Glutamatergic neuron (in vitro differentiated cells): ENCODE measurements at regions not wholly inside any gene's neighbourhood (a gene's known extent, or its start where the extent isn't known, plus 50 kb on each side); places are given as distances from the start of the nearest gene placed in this dataset.
"Not testable (repeated sequence)": the region's sequence is repeated elsewhere in the genome, so short reads cannot be mapped to it uniquely, and the experiment has no call there.

Source experiments
- DNase-seq: peaks from one replicate; pipeline ENCODE4 v3.0.0; 2022
- H3K27ac Mint-ChIP-seq: one replicate; pipeline ENCODE4 v1.8.0; 2020; ENCODE audit warnings: mild to moderate bottlenecking, mixed read lengths, inconsistent platforms; ENCODE audit not compliant: unreplicated experiment
- H3K27me3 Mint-ChIP-seq: one replicate; pipeline ENCODE4 v1.8.0; 2020; ENCODE audit warnings: mild to moderate bottlenecking, moderate library complexity, mixed read lengths, inconsistent platforms; ENCODE audit not compliant: unreplicated experiment
- H3K36me3 Mint-ChIP-seq: one replicate; pipeline ENCODE4 v1.8.0; 2020; ENCODE audit warnings: mild to moderate bottlenecking, mixed read lengths, inconsistent platforms; ENCODE audit not compliant: unreplicated experiment
- H3K4me1 Mint-ChIP-seq: one replicate; pipeline ENCODE4 v1.8.0; 2020; ENCODE audit warnings: mild to moderate bottlenecking, low read depth, mixed read lengths, inconsistent platforms; ENCODE audit not compliant: unreplicated experiment
- H3K4me3 Mint-ChIP-seq: one replicate; pipeline ENCODE4 v1.8.0; 2020; ENCODE audit warnings: mild to moderate bottlenecking, mixed read lengths, inconsistent platforms; ENCODE audit not compliant: unreplicated experiment
- H3K9me3 Mint-ChIP-seq: one replicate; pipeline ENCODE4 v1.8.0; 2020; ENCODE audit warnings: mild to moderate bottlenecking, moderate library complexity, mixed read lengths, inconsistent platforms; ENCODE audit not compliant: unreplicated experiment
- CTCF ChIP-seq: fragments of 200-600 bp; sonication (generic); IDR thresholded peaks from one replicate; pipeline ENCODE4 v1.5.0; 2021; ENCODE audit not compliant: partially characterized antibody, unreplicated experiment

- no peak for TF ChIP-seq CTCF
- Mint-ChIP-seq H3K9me3 (no peaks in the 10 kb centered on the region), H3K4me3 (no peak overlapping the region), H3K36me3 (no peaks in the 10 kb centered on the region), H3K4me1 (no peaks in the 10 kb centered on the region), H3K27ac (no peak overlapping the region), H3K27me3 (peaks cover 2% of the 10 kb centered on the region)
- DNase-seq = no peak
Measured at GRCh38 chr9:135408476-135409254, 70.9 kb upstream of the PPP1R26 start.

- no peak overlapping the region for H3K4me3 Mint-ChIP-seq
- no peak for DNase-seq
- no peaks in the 10 kb centered on the region for H3K9me3 Mint-ChIP-seq
- no peaks in the 10 kb centered on the region for H3K36me3 Mint-ChIP-seq
- no peak overlapping the region for H3K27ac Mint-ChIP-seq
- TF ChIP-seq CTCF = no peak
- H3K27me3 Mint-ChIP-seq = peaks cover 2% of the 10 kb centered on the region
- H3K4me1 Mint-ChIP-seq = no peaks in the 10 kb centered on the region
Measured at GRCh38 chr9:135409286-135410200, 70.0 kb upstream of the PPP1R26 start.

DNA sequence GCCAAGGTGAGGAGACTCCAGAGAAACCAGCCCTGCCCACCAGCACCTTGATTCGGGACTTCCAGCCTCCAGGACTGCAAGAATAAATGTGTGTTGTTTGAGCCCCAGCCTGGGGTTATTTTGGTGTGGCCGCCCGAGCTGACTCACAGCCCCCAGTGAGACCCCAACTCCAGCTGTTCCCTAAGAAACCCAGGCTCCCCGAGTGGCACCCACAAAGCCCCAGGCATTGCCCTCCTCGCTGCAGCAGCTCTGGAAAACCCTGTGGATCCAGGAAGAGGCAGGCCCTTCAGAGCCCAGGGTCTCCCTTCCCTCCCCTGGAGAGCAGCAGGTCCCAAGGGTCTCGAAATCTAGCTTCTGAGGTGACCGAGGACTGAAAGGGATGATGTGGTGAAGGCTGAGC lies 69.2 kb upstream of the PPP1R26 start:
- Mint-ChIP-seq H3K4me1 (no peaks in the 10 kb centered on the region), H3K27ac (no peak overlapping the region), H3K9me3 (no peaks in the 10 kb centered on the region), H3K36me3 (no peaks in the 10 kb centered on the region), H3K27me3 (peaks cover 2% of the 10 kb centered on the region), H3K4me3 (no peak overlapping the region)
- TF ChIP-seq CTCF = no peak
- no peak for DNase-seq

GRCh38 chr9:135410831-135411473 lies 68.6 kb upstream of the PPP1R26 start:
- H3K9me3 Mint-ChIP-seq = no peaks in the 10 kb centered on the region
- no peak for DNase-seq
- H3K27ac Mint-ChIP-seq = no peak overlapping the region
- H3K4me3 Mint-ChIP-seq = no peak overlapping the region
- TF ChIP-seq CTCF = no peak
- H3K4me1 Mint-ChIP-seq = no peaks in the 10 kb centered on the region
- no peaks in the 10 kb centered on the region for H3K36me3 Mint-ChIP-seq
- H3K27me3 Mint-ChIP-seq = peaks cover 2% of the 10 kb centered on the region

DNA sequence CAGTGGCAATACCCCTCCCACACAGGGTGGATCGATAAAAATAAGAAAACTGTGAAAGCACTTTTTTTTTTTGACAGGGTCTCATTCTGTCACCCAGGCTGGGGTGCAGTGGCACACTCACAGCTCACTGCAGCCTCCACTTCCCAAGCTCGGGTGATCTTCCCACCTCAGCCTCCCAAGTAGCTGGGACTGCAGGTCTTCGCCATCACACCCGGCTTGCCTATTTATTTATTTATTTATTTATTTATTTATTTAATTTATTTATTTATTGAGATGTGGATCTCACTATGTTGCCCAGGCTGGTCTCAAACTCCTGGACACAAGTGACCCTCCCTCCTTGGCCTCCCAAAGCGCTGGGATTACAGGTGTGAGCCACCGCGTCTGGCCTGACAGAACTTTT lies 68.0 kb upstream of the PPP1R26 start:
- DNase-seq, H3K27me3 Mint-ChIP-seq, H3K4me1 Mint-ChIP-seq, H3K4me3 Mint-ChIP-seq, H3K9me3 Mint-ChIP-seq, H3K36me3 Mint-ChIP-seq, H3K27ac Mint-ChIP-seq: not testable (repeated sequence)
